HepG2 (cell line): ENCODE measurements at regions not wholly inside any gene's neighbourhood (a gene's known extent, or its start where the extent isn't known, plus 50 kb on each side); places are given as distances from the start of the nearest gene placed in this dataset.

Source experiments
- ATAC-seq: fragments of 200-7000 bp; cut with Tn5 transposase; 3 replicates; pipeline ENCODE4 v1.9.1; 2020; ENCODE audit warnings: mild to moderate bottlenecking, moderate library complexity
- BruUV-seq: library from RNA; stranded (reverse); fragments of 400-500 nt; replicated peaks from 2 replicates; lab custom pipeline; 2021; lab: Mats Ljungman, UMichigan
- CTCF ChIA-PET: fragments of 300-600 bp; formaldehyde crosslinking; extraction: SDS; loops from one replicate; lab custom pipeline; 2021; ENCODE audit warnings: low total read pairs, inconsistent platforms, low intra/inter-chr PET ratio; lab: Yijun Ruan, JAX
- POLR2A ChIA-PET: fragments of 350-600 bp; sonication (Branson Sonifier 250); formaldehyde crosslinking; loops from one replicate; lab custom pipeline; 2020; ENCODE audit warnings: antibody characterized with exemption, inconsistent platforms; lab: Yijun Ruan, JAX
- DNase-seq: peaks from one replicate; pipeline ENCODE4 v3.0.0-alpha.2; 2015; ENCODE audit warnings: low spot score
- FAIRE-seq: peaks from 3 replicates; lab custom pipeline; 2011; peaks lifted over from hg19 to GRCh38; lab: Jason Lieb, UNC
- H2AFZ ChIP-seq: one replicate; pipeline ENCODE4 v1.6.1; 2011; ENCODE audit warnings: low read length, inconsistent platforms
- H3K27ac ChIP-seq: fragments of 300-600 bp; 3 replicates; pipeline ENCODE4 v1.8.0; 2011; ENCODE audit warnings: mixed run types, mild to moderate bottlenecking, mixed read lengths, low read length, inconsistent platforms; ENCODE audit not compliant: insufficient read depth; ENCODE audit errors: extremely low read length
- H3K27me3 ChIP-seq, 2 experiments: fragments of 200-600 bp in 1 of 2; 2 replicates in 1 of 2; 3 replicates in 1 of 2; pipeline versions ENCODE4 v1.6.0 to v1.8.0; 2011; ENCODE audit warnings: low read length in 2 of 2, mild to moderate bottlenecking in 2 of 2, moderate library complexity in 2 of 2, inconsistent platforms in 1 of 2; ENCODE audit not compliant: insufficient read depth in 2 of 2, control insufficient read depth in 1 of 2
- H3K36me3 ChIP-seq, 2 experiments: fragments of 200-600 bp in 1 of 2; replicated peaks in 1 of 2; 2 replicates in 1 of 2; 3 replicates in 1 of 2; pipeline versions ENCODE4 v1.5.1 to v1.8.0; 2011; ENCODE audit warnings: low read length in 2 of 2, inconsistent platforms in 1 of 2; ENCODE audit not compliant: insufficient read depth in 2 of 2, control insufficient read depth in 1 of 2
- H3K4me1 ChIP-seq: 2 replicates; pipeline ENCODE4 v1.5.1; 2012; ENCODE audit warnings: low read length, inconsistent platforms; ENCODE audit not compliant: insufficient read depth
- H3K4me2 ChIP-seq: 2 replicates; pipeline ENCODE4 v1.6.0; 2011; ENCODE audit warnings: low read depth, low read length, inconsistent platforms
- H3K4me3 ChIP-seq, 3 experiments: fragments of 200-600 bp in 1 of 3; sonication (generic), shearing (Covaris generic) in 1 of 3; replicated peaks in 1 of 3; 2 replicates each; pipeline ENCODE4 v1.5.1; 2011 to 2016; ENCODE audit warnings: low read length in 3 of 3, inconsistent platforms in 2 of 3, low read depth in 2 of 3, mild to moderate bottlenecking in 2 of 3, control low read depth in 1 of 3, mixed read lengths in 1 of 3; ENCODE audit not compliant: insufficient read depth in 1 of 3
- H3K79me2 ChIP-seq: one replicate; pipeline ENCODE4 v1.6.1; 2011; ENCODE audit warnings: low read length, inconsistent platforms; ENCODE audit not compliant: insufficient read depth
- H3K9ac ChIP-seq: 2 replicates; pipeline ENCODE4 v1.6.0; 2011; ENCODE audit warnings: mild to moderate bottlenecking, low read depth, low read length, inconsistent platforms; ENCODE audit not compliant: insufficient read depth
- H3K9me3 ChIP-seq: 2 replicates; pipeline ENCODE4 v1.5.1; 2012; ENCODE audit warnings: mild to moderate bottlenecking, low read length
- H4K20me1 ChIP-seq: 2 replicates; pipeline ENCODE4 v1.6.0; 2011; ENCODE audit warnings: inconsistent platforms, mild to moderate bottlenecking, low read length, moderate library complexity; ENCODE audit not compliant: insufficient read depth
- AGO1 ChIP-seq: fragments of 200-400 bp; formaldehyde crosslinking; IDR thresholded peaks from 2 replicates; pipeline ENCODE4 v1.6.1; 2017; ENCODE audit warnings: mild to moderate bottlenecking, low read depth, low read length, moderate library complexity; ENCODE audit not compliant: poor library complexity, severe bottlenecking
- ATF1 ChIP-seq: IDR thresholded peaks from 2 replicates; pipeline ENCODE4 v1.6.1; 2016; ENCODE audit warnings: mild to moderate bottlenecking, control low read depth
- ATF7 ChIP-seq, 2 experiments: fragments of 450-650 bp in 1 of 2; sonication (generic) in 1 of 2; formaldehyde crosslinking in 1 of 2; IDR thresholded peaks; 2 replicates each; pipeline versions ENCODE4 v1.4.0 to v1.6.1; 2016 to 2020; ENCODE audit warnings: antibody characterized with exemption in 1 of 2, mild to moderate bottlenecking in 1 of 2, missing genetic modification reagents in 1 of 2
- FOXO4 ChIP-seq: sonication (generic); formaldehyde crosslinking; conservative IDR thresholded peaks from 2 replicates; pipeline ENCODE4 v1.8.1; 2023; ENCODE audit warnings: missing genetic modification reagents
- HNRNPUL1 ChIP-seq: fragments of 200-400 bp; formaldehyde crosslinking; IDR thresholded peaks from 2 replicates; pipeline ENCODE4 v1.6.1; 2017; ENCODE audit warnings: low read depth, mild to moderate bottlenecking, low read length, moderate library complexity
- ZNF335 ChIP-seq: sonication (generic); formaldehyde crosslinking; IDR thresholded peaks from 2 replicates; pipeline ENCODE4 v1.4.0; 2020; ENCODE audit warnings: missing genetic modification reagents
- ZNF619 ChIP-seq: sonication (generic); formaldehyde crosslinking; IDR thresholded peaks from 2 replicates; pipeline ENCODE4 v1.4.0; 2020; ENCODE audit warnings: mild to moderate bottlenecking, missing genetic modification reagents
- WGBS: methylation state at CpG from one replicate; pipeline ENCODE4 v1.1.6; 2017; ENCODE audit warnings: low lambda C conversion rate; 5-methylcytosine and 5-hydroxymethylcytosine counted together
- in situ Hi-C: cut with HindIII; loops from 2 replicates; pipeline ENCODE4 v1.10.0; 2017; ENCODE audit warnings: low pct_unique_long_range_greater_than_20kb; ENCODE audit not compliant: extremely low pct_ligation_motif_present
- intact Hi-C: fragments of 100-400 bp; cut with micrococcal nuclease; formaldehyde crosslinking; loops from one replicate; pipeline ENCODE4 v1.10.0; 2022; ENCODE audit not compliant: unreplicated experiment

- intact Hi-C loops, result no loop called here
- WGBS, result 33% methylated on average over 6 of the region's 6 CpGs
- H3K4me3 ChIP-seq, result no peak overlapping the region
- DNase-seq (no peak), ATAC-seq (no peak), FAIRE-seq (no peak)
- no peaks in the 10 kb centered on the region for H3K4me1 ChIP-seq
- peaks cover 2 to 34% of the 10 kb centered on the region in 2 experiments; a peak in 4 of 5 replicates for H3K27me3 ChIP-seq
- CTCF ChIA-PET, result no interaction called here
- no peaks in the 10 kb centered on the region for H4K20me1 ChIP-seq
- no TSS peak for BruUV-seq
- in situ Hi-C loops, result loop anchor here (10.0 kb wide), 1 partner anchor 494 kb away; no protein-coding TSS in a partner anchor
- TF ChIP-seq FOXO4 (CRISPR knock-in tag) (no peak), ATF7 (IDR thresholded peaks at IDR 0.05) (no peak), ATF7 (CRISPR knock-in tag; IDR thresholded peaks at IDR 0.05) (no peak), HNRNPUL1 (no peak), ATF1 (CRISPR knock-in tag) (no peak), ZNF335 (CRISPR knock-in tag) (no peak), AGO1 (no peak), ZNF619 (CRISPR knock-in tag) (no peak)
- no peaks in the 10 kb centered on the region for H3K9me3 ChIP-seq
- H3K36me3 ChIP-seq, result no peaks in the 10 kb centered on the region
- no peak overlapping the region for H3K9ac ChIP-seq
- H3K4me2 ChIP-seq, result no peak overlapping the region
- H3K27ac ChIP-seq, result no peak overlapping the region
- no peaks in the 10 kb centered on the region for H3K79me2 ChIP-seq
- no peak overlapping the region for H2AFZ ChIP-seq
- POLR2A ChIA-PET, result no interaction called here
Measured at GRCh38 chr20:4600308-4601014, 85.8 kb upstream of the PRNP start.
